H1 (cell line): ENCODE measurements at regions not wholly inside any gene's neighbourhood (a gene's known extent, or its start where the extent isn't known, plus 50 kb on each side); places are given as distances from the start of the nearest gene placed in this dataset.

Experiments used
- CTCF ChIA-PET: fragments of 300-600 bp; sonication (Branson Sonifier 250); formaldehyde crosslinking; loops from one replicate; lab custom pipeline; 2021; ENCODE audit not compliant: partially characterized antibody; lab: Charles Lee
- POLR2A ChIA-PET: fragments of 300-600 bp; sonication (Branson Sonifier 250); formaldehyde crosslinking; loops from one replicate; lab custom pipeline; 2021; ENCODE audit warnings: inconsistent platforms; ENCODE audit not compliant: partially characterized antibody; lab: Charles Lee
- DNase-seq, 2 experiments: peaks; one replicate each; pipeline versions ENCODE4 v3.0.0 to v3.0.0-alpha.2; 2010 to 2022; ENCODE audit warnings: low spot score in 2 of 2, low read depth in 1 of 2, mixed read lengths in 1 of 2
- FAIRE-seq: peaks from 2 replicates; lab custom pipeline; 2011; peaks lifted over from hg19 to GRCh38; lab: Jason Lieb, UNC
- H2AFZ ChIP-seq: 2 replicates; pipeline ENCODE4 v1.8.1; 2012; ENCODE audit warnings: low read length, inconsistent platforms
- H2AK5ac ChIP-seq: 2 replicates; pipeline ENCODE4 v1.6.1; 2013; ENCODE audit warnings: low read depth, low read length
- H2BK120ac ChIP-seq: replicated peaks from 2 replicates; pipeline ENCODE3; 2013; ENCODE audit warnings: low read depth, low read length, inconsistent platforms
- H2BK12ac ChIP-seq: 2 replicates; pipeline ENCODE4 v1.6.1; 2013; ENCODE audit warnings: low read depth, low read length
- H2BK15ac ChIP-seq: 2 replicates; pipeline ENCODE4 v1.6.1; 2013; ENCODE audit warnings: low read length
- H2BK20ac ChIP-seq: 2 replicates; pipeline ENCODE4 v1.6.1; 2013; ENCODE audit warnings: low read length
- H2BK5ac ChIP-seq: 2 replicates; pipeline ENCODE4 v1.6.1; 2013; ENCODE audit warnings: low read depth, low read length
- H3K14ac ChIP-seq: 2 replicates; pipeline ENCODE4 v1.6.1; 2013; ENCODE audit warnings: inconsistent platforms; ENCODE audit not compliant: insufficient read length
- H3K18ac ChIP-seq: 2 replicates; pipeline ENCODE4 v1.6.1; 2013; ENCODE audit warnings: low read length; ENCODE audit errors: extremely low read depth
- H3K23ac ChIP-seq: 2 replicates; pipeline ENCODE4 v1.6.1; 2013; ENCODE audit warnings: inconsistent platforms; ENCODE audit not compliant: insufficient read length
- H3K23me2 ChIP-seq: 2 replicates; pipeline ENCODE4 v1.6.1; 2013; ENCODE audit warnings: low read depth, low read length
- H3K27ac ChIP-seq: 2 replicates; pipeline ENCODE4 v1.6.1; 2011; ENCODE audit warnings: low read depth, low read length, inconsistent platforms
- H3K27me3 ChIP-seq, 4 experiments: replicated peaks in 1 of 4; 1 replicate in 1 of 4; 2 replicates in 3 of 4; pipeline versions ENCODE4 v1.6.1 to v1.8.1; 2011 to 2013; ENCODE audit warnings: low read length in 3 of 4, mild to moderate bottlenecking in 3 of 4, inconsistent platforms in 2 of 4, mixed read lengths in 2 of 4, moderate library complexity in 1 of 4; ENCODE audit not compliant: control insufficient read depth in 3 of 4, insufficient read depth in 3 of 4; ENCODE audit errors: extremely low read depth in 1 of 4
- H3K36me3 ChIP-seq, 4 experiments: 2 replicates each; pipeline versions ENCODE4 v1.6.1 to v1.8.1; 2011 to 2013; ENCODE audit warnings: mild to moderate bottlenecking in 4 of 4, low read length in 3 of 4, moderate library complexity in 2 of 4, control low read depth in 1 of 4, inconsistent platforms in 1 of 4; ENCODE audit not compliant: insufficient read depth in 4 of 4, control insufficient read depth in 2 of 4
- H3K4ac ChIP-seq: replicated peaks from 2 replicates; pipeline ENCODE3; 2013; ENCODE audit warnings: low read length, low read depth, mixed read lengths, inconsistent platforms; ENCODE audit not compliant: insufficient read length
- H3K4me1 ChIP-seq, 4 experiments: replicated peaks in 1 of 4; 1 replicate in 1 of 4; 2 replicates in 3 of 4; pipeline versions ENCODE4 v1.6.1 to v1.8.1; 2011 to 2013; ENCODE audit warnings: low read length in 3 of 4, inconsistent platforms in 2 of 4, mixed read lengths in 1 of 4; ENCODE audit not compliant: insufficient read depth in 4 of 4, control insufficient read depth in 3 of 4
- H3K4me2 ChIP-seq, 2 experiments: 2 replicates each; pipeline versions ENCODE4 v1.6.1 to v1.8.1; 2011 to 2013; ENCODE audit warnings: low read depth in 2 of 2, low read length in 2 of 2, control low read depth in 1 of 2, inconsistent platforms in 1 of 2, mild to moderate bottlenecking in 1 of 2; ENCODE audit not compliant: insufficient read depth in 1 of 2
- H3K4me3 ChIP-seq, 4 experiments: fragments of 200-600, 300-600 bp in 1 of 4; sonication (generic), shearing (Covaris generic), sonication (Bioruptor Twin) in 1 of 4; 2 replicates each; pipeline versions ENCODE4 v1.5.1 to v1.8.1; 2011 to 2016; ENCODE audit warnings: low read length in 4 of 4, low read depth in 3 of 4, control low read depth in 2 of 4, inconsistent platforms in 2 of 4, mild to moderate bottlenecking in 2 of 4, mixed read lengths in 1 of 4, moderate library complexity in 1 of 4; ENCODE audit not compliant: insufficient read depth in 2 of 4; ENCODE audit errors: extremely low read depth in 1 of 4
- H3K56ac ChIP-seq: replicated peaks from 2 replicates; pipeline ENCODE3; 2013; ENCODE audit warnings: low read depth, mild to moderate bottlenecking, mixed read lengths, low read length, inconsistent platforms; ENCODE audit not compliant: insufficient read length
- H3K79me1 ChIP-seq: 2 replicates; pipeline ENCODE4 v1.6.1; 2013; ENCODE audit warnings: low read depth, low read length, control low read depth
- H3K79me2 ChIP-seq, 2 experiments: 2 replicates each; pipeline versions ENCODE4 v1.6.1 to v1.8.1; 2012 to 2013; ENCODE audit warnings: low read length in 2 of 2, mild to moderate bottlenecking in 2 of 2, inconsistent platforms in 1 of 2; ENCODE audit not compliant: insufficient read depth in 2 of 2, control insufficient read depth in 1 of 2
- H3K9ac ChIP-seq, 4 experiments: replicated peaks in 1 of 4; 1 replicate in 1 of 4; 2 replicates in 3 of 4; pipeline versions ENCODE4 v1.6.1 to v1.8.1; 2011 to 2013; ENCODE audit warnings: low read depth in 3 of 4, low read length in 3 of 4, control low read depth in 2 of 4, mild to moderate bottlenecking in 2 of 4, moderate library complexity in 2 of 4, inconsistent platforms in 1 of 4; ENCODE audit errors: extremely low read depth in 1 of 4
- H3K9me3 ChIP-seq, 2 experiments: 2 replicates each; pipeline versions ENCODE4 v1.6.1 to v1.8.1; 2012 to 2013; ENCODE audit warnings: mild to moderate bottlenecking in 2 of 2, moderate library complexity in 2 of 2, control low read depth in 1 of 2, inconsistent platforms in 1 of 2, low read depth in 1 of 2, low read length in 1 of 2, mixed read lengths in 1 of 2; ENCODE audit not compliant: insufficient read depth in 2 of 2
- H4K20me1 ChIP-seq, 2 experiments: replicated peaks in 1 of 2; 2 replicates each; pipeline versions ENCODE3 to v1.8.1; 2011 to 2013; ENCODE audit warnings: inconsistent platforms in 2 of 2, low read length in 2 of 2, mild to moderate bottlenecking in 1 of 2; ENCODE audit not compliant: insufficient read depth in 2 of 2, control insufficient read depth in 1 of 2
- H4K5ac ChIP-seq: 2 replicates; pipeline ENCODE4 v1.6.1; 2013; ENCODE audit warnings: low read length, low read depth, mixed read lengths, inconsistent platforms; ENCODE audit not compliant: insufficient read length
- H4K8ac ChIP-seq: 2 replicates; pipeline ENCODE4 v1.8.0; 2013; ENCODE audit warnings: mild to moderate bottlenecking, moderate library complexity, low read length, inconsistent platforms; ENCODE audit not compliant: insufficient read depth; ENCODE audit errors: extremely low read depth
- H4K91ac ChIP-seq: replicated peaks from 2 replicates; pipeline ENCODE3; 2013; ENCODE audit warnings: low read length, mixed read lengths, inconsistent platforms; ENCODE audit not compliant: insufficient read length
- BACH1 ChIP-seq: IDR thresholded peaks from 2 replicates; pipeline ENCODE4 v1.6.1; 2012; ENCODE audit warnings: low read length, improper control_type of control experiment
- BCL11A ChIP-seq, 2 experiments: IDR thresholded peaks; one replicate each; pipeline ENCODE4 v1.6.1; 2011; ENCODE audit warnings: low read depth in 2 of 2, low read length in 2 of 2, mild to moderate bottlenecking in 2 of 2
- CTBP2 ChIP-seq: IDR thresholded peaks from 2 replicates; pipeline ENCODE4 v1.7.0; 2011; ENCODE audit warnings: borderline replicate concordance, mild to moderate bottlenecking, moderate library complexity, mixed read lengths, low read length; ENCODE audit not compliant: insufficient read depth, insufficient read length
- GTF2F1 ChIP-seq: IDR thresholded peaks from 2 replicates; pipeline ENCODE4 v1.6.1; 2012; ENCODE audit warnings: low read depth, low read length, improper control_type of control experiment, borderline replicate concordance
- JUN ChIP-seq: IDR thresholded peaks from 2 replicates; pipeline ENCODE4 v1.6.1; 2011; ENCODE audit warnings: low read depth, mild to moderate bottlenecking, improper control_type of control experiment, low read length
- KDM1A ChIP-seq: fragments of 200-600, 300-600 bp; sonication (generic); IDR thresholded peaks from 2 replicates; pipeline ENCODE4 v1.7.1; 2016; ENCODE audit warnings: mild to moderate bottlenecking, low read length, borderline replicate concordance
- POLR2AphosphoS5 ChIP-seq: IDR thresholded peaks from 2 replicates; pipeline ENCODE4 v1.6.1; 2011; ENCODE audit warnings: low read depth, low read length
- SIRT6 ChIP-seq: IDR thresholded peaks from one replicate; pipeline ENCODE4 v1.7.1; 2012; ENCODE audit warnings: low read length, inconsistent platforms
- TBP ChIP-seq: IDR thresholded peaks from 2 replicates; pipeline ENCODE4 v1.6.1; 2011; ENCODE audit warnings: low read depth, low read length, improper control_type of control experiment
- TEAD4 ChIP-seq: IDR thresholded peaks from 2 replicates; pipeline ENCODE4 v1.6.1; 2012; ENCODE audit warnings: low read depth, low read length, inconsistent platforms, mixed read lengths
- WGBS, 2 experiments: shearing (Covaris generic) in 1 of 2; methylation state at CpG; one replicate each; pipeline versions ENCODE4 v1.1.6 to v1.1.7; 2013 to 2015; ENCODE audit warnings: low lambda C conversion rate in 2 of 2, mixed read lengths in 2 of 2, inconsistent platforms in 1 of 2, low coverage in 1 of 2, missing lambda C conversion rate in 1 of 2; ENCODE audit not compliant: insufficient replicate concordance in 2 of 2, insufficient coverage in 1 of 2, insufficient read length in 1 of 2; ENCODE audit errors: extremely low coverage in 1 of 2, missing lambda C conversion rate in 1 of 2; 5-methylcytosine and 5-hydroxymethylcytosine counted together

DNA sequence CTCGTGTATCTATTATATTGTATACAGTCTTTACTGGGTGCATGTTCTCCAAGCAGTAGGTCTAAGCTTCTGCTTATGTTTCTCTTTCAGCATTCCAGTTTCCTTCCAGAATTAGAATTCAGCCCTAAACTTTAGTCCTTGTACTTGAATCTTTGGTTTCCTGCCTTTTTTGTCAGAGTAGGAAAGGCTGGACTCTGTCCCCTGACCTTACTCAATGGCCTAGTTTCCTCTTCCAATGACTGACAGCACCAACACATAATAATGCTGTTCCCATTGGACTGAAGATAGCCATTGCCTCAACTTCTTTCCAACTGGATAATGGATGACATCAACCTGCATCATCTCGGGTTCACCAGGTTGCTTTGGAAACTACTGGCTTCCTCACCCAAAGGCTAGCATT lies 217.0 kb downstream of the FIGN start:
- WGBS, 2 experiments, result 83% methylated on average over 2 of the region's 2 CpGs; no CpG with 5 or more reads in 1 of the 2 experiments
- CTCF ChIA-PET, result no interaction called here

More for the DNA sequence above, 217.0 kb downstream of the FIGN start:
- H3K23ac ChIP-seq, result no peak overlapping the region
- no peak overlapping the region for H2AFZ ChIP-seq
- no peaks in the 10 kb centered on the region for H4K20me1 ChIP-seq
- H2AK5ac ChIP-seq, result no peak overlapping the region
- no peak overlapping the region for H2BK20ac ChIP-seq
- H3K18ac ChIP-seq, result no peak overlapping the region
- H3K9me3 ChIP-seq, result no peaks in the 10 kb centered on the region
- DNase-seq (no peak), FAIRE-seq (no peak)
- H3K23me2 ChIP-seq, result no peaks in the 10 kb centered on the region
- H3K56ac ChIP-seq, result no peak overlapping the region
- H3K14ac ChIP-seq, result no peak overlapping the region
- no peak overlapping the region for H3K4ac ChIP-seq
- TF ChIP-seq KDM1A (no peak), TEAD4 (no peak), BCL11A (IDR thresholded peaks at IDR 0.05; ENCODE audit: low read depth in 2 of 2, low read length in 2 of 2) (no peak), JUN (no peak), GTF2F1 (no peak), TBP (no peak), POLR2AphosphoS5 (no peak), SIRT6 (no peak), CTBP2 (no peak), BACH1 (no peak)
- no peaks in the 10 kb centered on the region for H3K27me3 ChIP-seq
- H3K4me1 ChIP-seq, result no peaks in the 10 kb centered on the region
- no peak overlapping the region; a peak in 1 of 7 replicates for H3K9ac ChIP-seq
- H2BK120ac ChIP-seq, result no peak overlapping the region
- H3K27ac ChIP-seq, result no peak overlapping the region
- H4K8ac ChIP-seq, result no peak overlapping the region
- POLR2A ChIA-PET, result no interaction called here
- H3K4me3 ChIP-seq, result no peak overlapping the region
- no peak overlapping the region for H2BK15ac ChIP-seq
- no peaks in the 10 kb centered on the region for H3K79me1 ChIP-seq
- H4K91ac ChIP-seq, result no peak overlapping the region
- H2BK12ac ChIP-seq, result no peak overlapping the region
- H3K36me3 ChIP-seq, result no peaks in the 10 kb centered on the region
- no peak overlapping the region for H4K5ac ChIP-seq
- no peaks in the 10 kb centered on the region for H3K79me2 ChIP-seq
- no peak overlapping the region for H3K4me2 ChIP-seq
- no peak overlapping the region for H2BK5ac ChIP-seq
